ENCODE measurements at regions not wholly inside any gene's neighbourhood (a gene's known extent, or its start where the extent isn't known, plus 50 kb on each side); places are given as distances from the start of the nearest gene placed in this dataset.
A peak's percentile ranks its signal among the peaks of the same experiment; 100 is the strongest.
"Not testable (repeated sequence)": the region's sequence is repeated elsewhere in the genome, so short reads cannot be mapped to it uniquely, and the experiment has no call there.

DNA sequence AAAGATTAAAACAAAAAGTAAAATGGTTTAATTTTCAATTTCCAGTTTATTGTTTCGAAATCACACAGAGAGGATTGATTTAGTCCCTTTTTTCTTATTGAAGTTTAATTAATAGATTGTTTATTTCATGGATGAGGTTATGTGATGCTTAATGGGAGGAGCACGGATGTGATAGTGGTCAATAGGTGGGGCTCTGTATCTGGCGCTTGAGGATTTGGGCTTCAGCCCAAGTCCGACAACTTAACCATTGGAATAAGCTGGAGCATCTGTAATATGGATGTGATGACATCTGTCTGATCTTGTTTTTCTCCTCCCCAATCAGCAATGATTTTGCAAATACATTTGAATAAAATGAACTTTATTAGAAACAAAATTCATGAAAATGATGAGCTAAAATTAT lies 169.2 kb downstream of the LYPLAL1 start:
- DNase-seq = no peak

DNA sequence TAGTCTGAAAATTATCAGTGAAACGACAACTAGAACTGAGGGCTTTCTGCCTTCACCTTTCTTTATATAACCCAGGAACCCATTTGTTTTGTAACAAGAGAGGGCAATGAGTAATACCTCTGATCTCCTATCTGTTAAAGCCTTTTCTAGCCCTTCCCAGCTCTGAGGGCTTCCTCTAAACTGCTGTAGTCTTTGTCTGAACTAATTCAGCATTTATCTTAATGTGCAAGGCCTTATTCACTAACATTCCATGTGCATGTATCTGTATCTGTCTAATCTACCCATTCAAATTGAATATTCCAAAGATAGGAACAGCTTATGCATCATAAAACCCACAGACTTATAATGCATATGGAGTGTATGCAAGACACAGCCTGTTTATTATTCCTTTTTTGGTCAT lies 167.1 kb downstream of the LYPLAL1 start:
- DNase-seq = no peak

DNA sequence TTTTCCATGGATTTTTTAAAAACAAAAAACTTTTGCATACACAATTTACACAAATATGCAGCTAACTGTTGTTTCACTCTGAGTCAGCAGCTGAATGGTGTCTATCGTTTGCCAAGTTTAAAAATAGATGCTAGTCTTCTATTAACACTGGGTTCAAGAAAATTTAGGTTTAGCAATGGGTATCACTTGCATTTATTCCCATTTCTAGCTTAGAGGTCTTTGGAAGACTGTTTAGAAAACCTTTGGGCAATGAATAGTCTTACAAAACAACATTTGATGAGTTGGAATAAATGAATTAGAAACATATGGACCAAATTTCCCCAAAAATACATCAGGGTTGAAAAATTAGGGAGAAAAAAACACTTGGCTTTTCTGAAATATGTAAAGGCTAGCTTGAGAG lies 165.8 kb downstream of the LYPLAL1 start:
- DNase-seq = no peak

DNA sequence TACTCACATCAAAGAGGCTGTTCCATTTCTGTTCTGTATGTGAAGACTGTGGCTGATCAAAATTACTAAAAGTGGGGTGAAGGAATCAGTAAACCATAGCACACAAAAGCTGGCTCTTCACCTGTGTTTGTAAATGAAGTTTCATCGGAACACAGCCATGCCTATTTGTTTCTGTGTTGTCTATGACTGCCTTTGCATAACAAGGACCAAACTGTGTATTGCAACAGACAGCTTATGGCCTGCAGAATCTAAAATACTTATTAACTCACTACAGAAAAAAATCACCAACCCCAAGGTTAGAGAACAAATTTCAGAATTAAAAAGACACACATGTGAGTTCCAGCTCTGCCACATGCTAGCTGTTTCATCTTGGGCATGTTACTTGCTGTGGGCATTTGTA lies 163.9 kb downstream of the LYPLAL1 start:
- DNase-seq = no peak

DNA sequence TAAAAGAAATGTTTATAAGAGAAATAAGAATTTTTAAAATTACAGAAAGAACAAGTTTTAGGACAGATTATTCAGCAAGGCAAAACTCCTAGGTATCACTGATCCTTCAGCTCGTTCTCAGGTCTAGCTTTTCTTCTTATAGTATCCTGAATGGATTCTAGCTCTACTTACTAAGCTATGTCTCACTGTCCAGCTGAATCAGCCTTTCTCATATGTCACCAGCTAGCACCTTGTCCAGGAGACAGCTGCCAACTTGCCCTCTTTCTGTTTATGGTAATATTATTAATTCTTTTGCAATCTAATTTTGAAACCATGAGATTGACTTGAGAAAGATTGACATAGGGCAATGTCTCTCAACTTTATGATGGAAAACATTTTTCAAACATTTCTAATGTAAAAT lies 159.9 kb downstream of the LYPLAL1 start:
- DNase-seq = no peak

DNA sequence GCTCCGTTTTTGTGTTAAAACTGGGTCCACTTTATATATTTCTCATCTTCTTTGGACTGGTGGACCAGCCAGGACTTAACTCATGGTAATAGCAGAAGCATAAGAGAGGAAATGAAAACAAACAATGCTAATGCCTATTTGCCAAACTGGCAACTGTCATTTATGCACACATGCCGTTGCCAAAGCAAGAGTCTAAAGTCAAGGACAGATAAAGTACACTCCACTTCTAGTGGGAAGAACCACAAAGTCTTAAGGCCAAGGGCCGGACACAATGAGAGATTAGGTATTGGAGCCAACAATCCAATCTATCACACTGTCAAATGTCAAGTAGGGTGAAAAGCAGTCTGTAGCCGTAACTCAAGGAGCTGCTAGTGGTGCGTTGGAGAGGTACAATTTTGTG lies 157.7 kb downstream of the LYPLAL1 start:
- no peak for DNase-seq

DNA sequence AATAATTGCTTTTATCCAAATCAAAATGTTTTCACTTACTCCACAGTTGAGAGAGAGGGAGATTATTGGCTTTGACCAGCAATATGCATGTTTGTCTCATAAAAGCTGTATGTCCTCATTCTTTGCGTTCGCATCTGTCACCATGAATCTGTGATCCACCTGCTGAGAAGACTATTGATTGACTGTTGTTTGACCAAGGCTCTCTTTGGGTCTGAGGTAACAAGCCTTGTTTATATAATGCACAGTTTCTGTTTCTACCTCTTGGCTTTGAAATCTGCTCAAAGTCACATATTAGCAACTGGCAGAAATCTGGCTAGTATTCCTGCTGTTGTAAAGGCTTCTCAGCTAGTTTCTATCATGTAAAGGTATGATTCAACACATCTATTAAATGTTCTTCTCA lies 157.0 kb downstream of the LYPLAL1 start:
- DNase-seq = peak; percentile 14

DNA sequence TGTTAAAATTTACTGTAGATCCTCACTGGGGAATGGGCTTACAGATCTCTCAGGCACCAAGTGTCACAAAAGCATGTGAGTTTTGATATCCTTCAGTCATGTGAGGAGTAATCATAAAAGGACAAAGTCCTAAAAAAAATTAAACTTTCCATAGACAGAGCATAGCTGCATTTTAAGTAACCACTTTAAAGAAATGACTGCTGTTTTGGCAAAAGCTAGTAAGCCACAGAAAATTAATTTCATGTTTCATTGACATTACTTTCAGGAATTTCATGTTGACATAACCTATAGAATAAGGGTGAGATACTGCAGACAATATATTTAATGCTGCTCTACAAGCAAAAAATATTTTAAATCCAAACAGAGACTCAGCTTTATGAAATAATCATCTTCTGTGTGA lies 156.3 kb downstream of the LYPLAL1 start:
- no peak for DNase-seq

DNA sequence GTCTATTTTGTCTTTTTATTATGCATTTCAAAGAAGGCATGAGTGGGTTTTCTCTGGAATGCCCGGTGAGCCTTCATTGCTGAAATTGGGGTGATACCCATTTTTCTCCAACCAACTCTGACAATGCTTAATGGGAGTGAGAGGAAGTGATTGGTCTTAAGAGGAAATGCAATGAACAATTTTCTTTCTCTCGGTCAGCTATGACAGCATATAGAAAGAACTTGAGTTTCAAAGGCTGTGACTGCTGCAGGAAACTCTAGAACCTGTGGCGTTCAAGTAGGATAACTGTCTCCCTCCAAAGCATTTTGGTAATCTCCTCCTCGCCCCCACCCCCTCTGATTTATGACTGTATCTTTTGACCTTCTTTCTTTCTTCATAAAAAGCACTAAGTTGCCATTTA lies 155.9 kb downstream of the LYPLAL1 start:
- DNase-seq = no peak

DNA sequence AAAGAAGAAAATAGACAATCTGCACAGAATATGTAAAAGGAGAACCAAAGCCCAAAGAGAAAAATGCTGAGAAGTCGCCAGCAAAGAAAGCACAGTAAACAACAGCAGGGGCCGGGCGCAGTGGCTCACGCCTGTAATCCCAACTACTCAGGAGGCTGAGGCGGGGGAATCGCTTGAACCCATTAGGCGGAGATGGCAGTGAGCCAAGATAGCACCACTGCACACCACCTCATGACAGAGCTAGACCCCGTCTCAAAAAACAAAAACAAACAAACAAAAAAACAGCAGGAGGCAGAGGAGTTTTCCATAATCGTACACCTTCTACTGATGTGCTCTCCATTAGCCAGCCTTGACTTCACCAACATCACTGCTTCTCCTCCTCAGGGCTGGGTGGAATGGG lies 153.2 kb downstream of the LYPLAL1 start:
- no peak for DNase-seq

DNA sequence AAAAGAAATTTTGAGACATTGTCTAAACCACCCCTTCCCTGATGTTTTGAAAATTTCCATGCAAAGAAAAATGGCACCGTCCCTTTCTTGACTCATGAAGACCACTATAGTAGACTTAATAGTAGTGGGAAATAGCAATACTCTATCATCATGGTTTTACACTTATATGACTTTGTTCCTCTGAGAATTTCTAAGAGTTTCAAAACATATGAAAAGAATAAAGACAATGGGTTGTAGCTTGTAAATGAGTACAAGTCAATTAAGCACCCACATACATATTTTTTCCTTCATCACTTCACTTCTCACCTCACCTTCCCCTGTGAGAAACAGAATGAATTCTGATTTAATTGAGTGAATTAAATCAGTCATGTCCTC lies 151.7 kb downstream of the LYPLAL1 start:
- no peak for DNase-seq

DNA sequence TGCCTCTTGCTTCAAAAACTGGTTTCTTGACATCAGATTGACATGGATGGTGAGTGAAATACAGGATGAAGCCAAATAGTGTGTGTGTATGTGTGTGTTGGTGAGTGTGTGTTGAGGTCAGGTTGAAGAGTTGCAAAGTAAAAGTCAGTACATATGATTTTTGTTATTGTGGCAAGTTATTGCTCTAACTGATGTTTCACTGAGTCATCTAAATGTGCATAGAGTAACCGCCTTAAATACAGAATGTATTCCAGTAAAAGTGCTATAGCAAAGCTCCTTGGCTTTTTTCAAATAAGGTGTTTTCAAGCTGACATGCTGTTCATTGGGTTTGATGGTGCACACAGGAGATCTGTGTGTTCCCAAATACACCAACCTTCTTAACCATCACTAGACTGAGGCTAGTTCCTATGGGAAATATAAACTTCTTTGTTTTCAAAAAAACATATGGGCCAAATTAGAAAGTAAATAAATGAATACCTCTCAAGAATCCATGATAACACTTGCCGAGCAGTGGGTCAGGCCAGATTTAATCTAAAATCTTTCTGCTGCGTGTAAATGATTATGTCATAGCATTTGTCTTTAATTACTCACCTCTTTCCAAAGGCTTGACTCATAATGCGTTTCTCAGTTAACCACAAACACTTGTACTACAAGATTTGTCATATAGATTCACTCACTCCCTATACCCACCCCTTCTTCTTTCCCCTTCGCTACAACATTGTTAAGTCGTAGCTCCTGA lies 151.1 kb downstream of the LYPLAL1 start:
- DNase-seq = no peak

DNA sequence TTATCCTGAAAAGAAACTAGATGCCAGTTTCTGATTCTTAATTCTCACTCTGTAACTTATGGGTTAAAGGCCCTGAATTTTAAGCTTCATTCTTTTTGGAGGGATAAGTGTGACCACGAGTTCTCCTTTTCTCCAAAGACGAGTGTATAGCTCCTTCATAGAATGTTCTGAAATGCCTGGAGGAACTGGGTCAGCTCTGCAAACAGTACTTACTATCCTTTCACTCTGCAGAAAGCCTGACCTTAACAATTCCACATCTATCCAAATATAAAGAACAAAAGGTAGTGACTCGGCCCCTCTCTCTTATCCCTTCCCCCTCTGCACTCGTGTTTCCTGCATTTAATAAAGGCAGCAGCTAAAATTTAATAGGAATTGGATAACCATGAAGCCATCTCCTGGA lies 150.5 kb downstream of the LYPLAL1 start:
- DNase-seq = no peak

DNA sequence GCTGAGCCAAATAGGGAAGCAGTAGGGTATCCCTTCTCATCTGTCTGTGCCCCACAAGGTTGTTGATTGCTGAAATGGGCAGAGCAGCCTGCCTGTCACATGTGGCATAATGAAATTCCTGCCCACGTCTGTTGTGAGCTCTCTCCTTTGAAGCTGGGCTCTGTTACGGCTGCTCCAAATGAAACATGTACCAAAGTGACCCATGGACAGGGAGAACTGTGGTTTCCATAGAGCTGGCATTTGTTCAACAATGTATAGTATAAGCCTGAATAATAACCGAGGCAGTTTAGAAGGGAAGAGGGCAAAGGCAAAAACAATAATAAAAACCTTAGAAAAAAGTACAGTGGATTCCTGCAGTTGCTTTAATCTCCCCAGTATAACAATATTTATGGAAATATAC lies 149.7 kb downstream of the LYPLAL1 start:
- DNase-seq = no peak

DNA sequence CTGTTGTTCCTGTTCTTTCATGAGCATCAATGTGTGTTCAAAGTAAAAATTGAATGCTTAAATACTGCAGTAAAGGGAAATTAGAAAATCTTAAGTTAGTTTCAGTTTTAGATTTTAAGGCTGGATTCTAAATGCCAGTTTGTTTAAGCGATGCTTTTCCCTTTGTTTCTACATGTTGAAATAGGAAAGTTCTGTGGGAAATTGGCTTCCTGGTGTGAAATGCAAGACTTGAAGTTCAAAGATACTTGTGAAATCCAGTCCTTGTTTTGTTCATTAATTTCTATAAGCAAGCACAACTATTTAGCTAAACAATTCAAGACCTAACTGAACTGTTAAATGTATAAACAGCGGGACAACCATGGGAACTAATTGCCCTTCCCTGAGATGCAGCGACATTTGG lies 149.1 kb downstream of the LYPLAL1 start:
- no peak for DNase-seq

DNA sequence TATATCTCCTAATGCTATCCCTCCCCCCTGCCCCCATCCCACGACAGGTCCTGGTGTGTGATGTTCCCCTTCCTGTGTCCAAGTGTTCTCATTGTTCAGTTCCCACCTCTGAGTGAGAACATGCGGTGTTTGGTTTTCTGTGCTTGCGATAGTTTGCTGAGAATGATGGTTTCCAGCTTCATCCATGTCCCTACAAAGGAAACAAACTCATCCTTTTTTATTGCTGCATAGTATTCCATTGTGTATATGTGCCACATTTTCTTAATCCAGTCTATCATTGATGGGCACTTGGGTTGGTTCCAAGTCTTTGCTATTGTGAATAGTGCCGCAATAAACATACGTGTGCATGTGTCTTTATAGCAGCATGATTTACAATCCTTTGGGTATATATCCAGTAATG lies 146.9 kb downstream of the LYPLAL1 start:
- not testable (repeated sequence) for DNase-seq

DNA sequence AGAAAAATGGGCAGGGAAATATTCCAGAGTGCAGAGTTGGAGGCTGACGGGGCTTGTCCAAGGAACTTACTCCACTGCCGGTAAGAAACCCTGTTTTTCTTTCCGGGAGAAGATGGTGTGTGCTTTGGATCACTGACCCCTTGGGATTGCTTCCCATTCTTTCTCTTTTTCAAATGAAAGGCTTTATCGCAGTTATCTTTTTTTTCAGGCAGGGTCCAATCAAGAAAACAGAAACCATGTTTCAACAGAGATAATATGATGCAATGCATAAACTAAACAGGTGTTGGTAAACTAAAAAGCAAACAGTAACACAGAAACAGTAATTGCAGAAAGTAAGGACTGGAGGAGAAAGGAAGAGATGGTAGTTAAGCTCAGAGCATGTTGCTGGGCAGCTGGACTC lies 145.1 kb downstream of the LYPLAL1 start:
- no peak for DNase-seq

DNA sequence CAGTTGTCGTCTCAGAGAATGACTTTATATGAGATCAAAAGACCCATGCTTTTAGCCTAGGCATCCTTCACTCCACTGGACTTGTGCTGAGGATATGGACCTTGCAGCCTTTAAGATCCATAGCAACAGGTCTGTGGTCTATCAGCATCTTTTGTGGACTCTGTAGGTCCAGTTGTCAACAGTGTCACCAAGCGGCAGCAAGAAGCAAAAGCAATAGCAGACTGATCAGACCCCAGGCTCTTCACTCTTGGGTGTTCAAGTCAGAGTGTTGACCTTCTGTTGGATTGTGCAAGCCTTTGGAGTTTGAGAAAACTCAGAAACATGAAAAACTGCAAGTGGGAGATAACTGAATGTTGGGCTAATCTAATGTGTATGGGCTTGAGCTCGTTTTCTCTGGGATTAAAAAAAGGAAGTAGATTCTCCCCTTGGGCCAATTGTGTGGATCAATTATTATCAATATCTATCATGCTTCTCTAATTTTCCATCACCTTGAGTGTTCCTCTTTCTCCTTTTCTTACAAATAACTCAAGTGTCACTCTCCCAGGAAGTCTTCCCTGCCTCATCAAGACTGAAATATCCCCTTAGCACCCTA lies 144.2 kb downstream of the LYPLAL1 start:
- DNase-seq = no peak

DNA sequence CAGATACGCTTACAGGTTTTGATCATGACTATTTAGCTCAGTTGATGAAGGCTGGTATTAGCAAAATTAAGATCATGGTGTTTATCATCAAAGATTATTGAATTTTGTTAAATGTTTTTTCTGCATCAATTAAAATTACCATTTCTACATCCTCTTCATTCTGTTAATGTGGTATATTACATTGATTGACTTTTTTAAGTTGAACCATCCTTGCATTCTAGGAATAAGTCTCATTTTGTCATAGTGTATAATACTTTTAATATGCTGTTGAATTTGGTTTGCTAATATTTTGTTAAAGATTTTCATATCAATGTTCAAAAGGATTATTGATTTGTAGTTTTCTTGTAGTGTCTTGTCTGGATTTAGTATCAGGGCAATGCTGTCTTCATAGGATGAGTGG lies 142.4 kb downstream of the LYPLAL1 start:
- no peak for DNase-seq

DNA sequence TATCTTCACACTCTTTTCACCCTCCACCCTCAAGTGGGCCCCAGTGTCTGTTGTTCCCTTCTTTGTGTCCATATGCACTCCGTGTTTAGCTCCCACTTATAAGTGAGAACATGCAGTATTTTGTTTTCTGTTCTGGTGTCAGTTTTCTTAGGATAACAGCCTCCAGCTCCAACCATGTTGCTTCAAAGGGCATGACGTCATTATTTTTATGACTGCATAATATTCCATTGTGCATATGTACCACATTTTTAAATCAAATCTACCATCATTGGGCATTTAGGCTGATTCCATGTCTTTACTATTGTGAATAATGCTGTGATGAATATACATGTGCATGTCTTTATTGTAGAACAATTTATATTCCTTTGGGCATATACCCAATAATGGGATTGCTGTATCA lies 140.3 kb downstream of the LYPLAL1 start:
- DNase-seq = no peak

DNA sequence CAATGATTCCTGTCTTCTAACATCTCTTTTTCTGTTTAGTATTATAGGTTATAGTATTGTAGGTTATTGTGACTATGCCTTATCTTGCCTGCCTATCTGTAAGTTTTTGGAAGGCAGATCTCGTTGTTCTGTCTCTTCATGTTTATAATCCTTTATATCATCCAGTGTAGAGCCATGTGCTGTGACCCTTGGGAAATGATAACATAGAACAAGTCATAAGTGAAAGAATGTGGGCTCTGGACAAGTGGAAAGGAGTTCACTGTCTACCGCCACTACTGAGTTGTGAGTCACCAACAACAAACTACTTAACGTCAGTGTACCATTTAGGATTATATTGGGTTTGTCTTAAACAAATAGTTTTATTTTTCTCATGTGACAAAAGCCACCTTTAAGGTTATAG lies 139.3 kb downstream of the LYPLAL1 start:
- no peak for DNase-seq

DNA sequence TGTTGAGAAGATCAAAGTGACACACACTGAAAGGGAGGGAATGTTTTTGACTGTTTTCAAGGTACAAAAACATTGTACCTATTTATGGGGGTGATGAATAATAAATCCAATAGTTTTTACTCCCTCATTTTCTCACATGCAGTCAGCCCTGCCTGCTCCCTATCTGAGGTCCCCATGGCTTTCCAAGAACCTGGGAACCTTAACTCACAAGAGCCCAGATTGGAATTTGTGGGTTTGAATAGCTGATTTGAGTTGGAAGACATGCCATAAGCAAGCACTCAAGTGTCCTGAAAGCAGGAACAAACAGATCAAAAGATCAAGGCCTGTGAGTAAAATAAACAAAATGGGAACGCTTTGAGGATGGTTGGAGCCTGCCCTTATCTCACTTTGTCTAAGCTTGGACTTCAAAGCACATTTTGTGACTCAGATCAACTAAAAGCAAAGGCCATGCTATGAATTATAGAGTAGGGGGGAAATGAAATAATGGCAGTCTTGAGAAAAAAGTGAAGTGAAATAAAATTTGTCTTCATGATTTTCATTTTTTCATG lies 136.6 kb downstream of the LYPLAL1 start:
- no peak for DNase-seq

DNA sequence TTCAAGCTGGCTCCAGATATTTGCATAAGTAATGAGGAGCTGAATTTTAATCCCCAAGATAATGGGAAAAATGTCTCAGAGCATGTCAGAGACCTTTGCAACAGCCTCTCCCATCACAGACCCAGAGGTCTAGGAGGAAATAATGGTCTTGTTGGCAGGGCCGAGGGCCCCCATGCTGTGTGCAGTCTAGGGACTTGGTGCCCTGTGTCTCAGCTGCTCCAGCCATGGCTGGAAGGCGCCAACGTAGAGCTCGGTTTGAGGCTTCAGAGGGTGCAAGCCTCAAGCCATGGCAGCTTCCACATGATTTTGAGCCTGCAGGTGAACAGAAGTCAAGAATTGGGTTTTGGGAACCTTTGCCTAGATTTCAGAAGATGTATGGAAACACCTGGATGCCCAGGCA lies 134.7 kb downstream of the LYPLAL1 start:
- no peak for DNase-seq

DNA sequence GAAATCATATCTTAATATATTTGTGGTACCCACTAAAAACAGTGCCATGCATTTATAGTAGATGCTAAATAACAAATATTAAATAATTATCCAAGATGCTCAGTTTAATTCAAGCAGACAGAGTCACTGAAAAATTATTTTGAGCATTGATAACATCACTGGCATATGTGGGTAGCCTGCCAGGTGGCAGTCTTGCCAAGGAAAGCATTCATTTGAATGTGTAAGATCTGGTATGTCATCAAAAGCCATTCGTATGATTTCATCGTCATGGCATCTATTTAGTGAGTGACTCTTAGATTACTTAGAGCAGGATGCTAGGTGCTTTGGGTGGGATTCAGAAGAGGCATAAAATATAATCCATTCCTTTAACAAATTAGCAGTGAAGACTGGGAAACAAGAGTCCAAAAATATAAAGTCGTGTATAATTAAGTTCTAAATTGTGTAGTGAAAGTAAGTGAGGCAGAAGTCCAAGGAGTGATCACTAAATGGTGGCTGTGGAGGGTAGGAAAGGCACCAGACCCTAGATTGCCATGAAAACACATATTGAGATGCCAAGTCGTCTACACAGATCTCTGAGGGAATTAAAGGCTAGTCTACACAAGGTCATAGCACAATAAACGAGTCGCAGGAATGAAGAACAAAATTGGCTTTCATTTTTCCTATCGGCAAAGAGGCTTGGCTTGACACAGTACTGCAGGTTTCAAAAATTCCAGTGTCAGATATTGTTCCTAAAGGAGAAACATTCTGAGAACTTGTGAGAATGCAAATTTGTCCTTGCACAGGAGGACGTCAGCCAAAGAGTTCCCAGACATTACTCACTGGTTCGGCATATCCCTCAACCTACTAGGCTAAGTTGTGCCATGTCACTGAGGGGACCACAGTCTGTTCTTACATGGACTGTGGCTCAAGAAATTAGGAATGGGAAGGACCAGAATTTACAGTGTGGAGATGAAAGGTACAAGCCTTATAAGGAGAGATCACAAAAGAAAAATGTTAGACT lies 130.8 kb downstream of the LYPLAL1 start:
- no peak for DNase-seq

Data from NCI-H748 treated with DMSO at 0.1 percent for 48 hours (cell line).